ENCODE measurements at regions not wholly inside any gene's neighbourhood (a gene's known extent, or its start where the extent isn't known, plus 50 kb on each side); places are given as distances from the start of the nearest gene placed in this dataset.

- no peaks in the 10 kb centered on the region for H3K9me2 ChIP-seq
- no peaks in the 10 kb centered on the region for H4K20me1 ChIP-seq (ENCODE audit: insufficient read depth)
- CTCF ChIA-PET: no interaction called here
- TF ChIP-seq RCOR1 (IDR thresholded peaks at IDR 0.05; ENCODE audit: low read length) (no peak), JUND (IDR thresholded peaks at IDR 0.05) (no peak), TEAD4 (IDR thresholded peaks at IDR 0.05; ENCODE audit: borderline replicate concordance, insufficient read depth) (no peak), PBX3 (IDR thresholded peaks at IDR 0.05) (no peak), CHD2 (IDR thresholded peaks at IDR 0.05; ENCODE audit: low read length, partially characterized antibody) (no peak)
- H3K4me3 ChIP-seq (ENCODE audit: low read depth in 2 of 2, low read length in 1 of 2): no peak overlapping the region
- no peaks in the 10 kb centered on the region for H3K36me3 ChIP-seq (replicated peaks in 1 of 2; ENCODE audit: control insufficient read depth in 1 of 2, insufficient read depth in 2 of 2, low read length in 1 of 2)
- H2AFZ ChIP-seq (ENCODE audit: low read depth): no peak overlapping the region
- no peak for DNase-seq
- H3K9ac ChIP-seq: no peak overlapping the region
- no peak overlapping the region for H3K27ac ChIP-seq (ENCODE audit: low read depth in 2 of 2, low read length in 1 of 2)
- no peaks in the 10 kb centered on the region for H3K79me2 ChIP-seq (ENCODE audit: insufficient read depth)
- no peaks in the 10 kb centered on the region for H3K27me3 ChIP-seq (ENCODE audit: insufficient read depth)
- H3K4me1 ChIP-seq (ENCODE audit: control insufficient read depth in 1 of 2, insufficient read depth in 2 of 2, low read depth in 1 of 2, low read length in 1 of 2): no peaks in the 10 kb centered on the region; a peak in 1 of 4 replicates
- WGBS (ENCODE audit: low lambda C conversion rate): 1% methylated on average over 6 of the region's 6 CpGs
- no peak overlapping the region for H3K4me2 ChIP-seq
- H3K9me3 ChIP-seq: no peaks in the 10 kb centered on the region
- no peaks in the 10 kb centered on the region for H3F3A ChIP-seq (replicated peaks; ENCODE audit: insufficient read depth)
- POLR2A ChIA-PET: no interaction called here
Observed at GRCh38 chr1:118321840-118322239, 136.8 kb upstream of the SPAG17 start.

- 3% methylated on average over 6 of the region's 6 CpGs for WGBS (ENCODE audit: low lambda C conversion rate)
- Histone ChIP-seq H3K27ac (ENCODE audit: low read depth in 2 of 2, low read length in 1 of 2) (no peak overlapping the region), H3K9me3 (no peaks in the 10 kb centered on the region), H3K79me2 (ENCODE audit: insufficient read depth) (no peaks in the 10 kb centered on the region), H3K27me3 (ENCODE audit: insufficient read depth) (no peaks in the 10 kb centered on the region), H3K4me2 (no peak overlapping the region), H3K4me3 (ENCODE audit: low read depth in 2 of 2, low read length in 1 of 2) (no peak overlapping the region), H3K9me2 (no peaks in the 10 kb centered on the region), H3K9ac (no peak overlapping the region), H2AFZ (ENCODE audit: low read depth) (no peak overlapping the region), H3F3A (replicated peaks; ENCODE audit: insufficient read depth) (no peaks in the 10 kb centered on the region), H3K36me3 (replicated peaks in 1 of 2; ENCODE audit: control insufficient read depth in 1 of 2, insufficient read depth in 2 of 2, low read length in 1 of 2) (no peaks in the 10 kb centered on the region), H4K20me1 (ENCODE audit: insufficient read depth) (no peaks in the 10 kb centered on the region), H3K4me1 (ENCODE audit: control insufficient read depth in 1 of 2, insufficient read depth in 2 of 2, low read depth in 1 of 2, low read length in 1 of 2) (no peaks in the 10 kb centered on the region; a peak in 1 of 4 replicates)
- ChIA-PET CTCF (no interaction called here), POLR2A (no interaction called here)
- no peak for DNase-seq
- TF ChIP-seq RFX5 (IDR thresholded peaks at IDR 0.05; ENCODE audit: low read length) (no peak), PBX3 (IDR thresholded peaks at IDR 0.05) (no peak), FOXJ3 (CRISPR knock-in tag; IDR thresholded peaks at IDR 0.05) (no peak), POLR2AphosphoS5 (IDR thresholded peaks at IDR 0.05; ENCODE audit: low read depth, low read length) (no peak), ELF1 (IDR thresholded peaks at IDR 0.05) (no peak), FOXM1 (IDR thresholded peaks at IDR 0.05; ENCODE audit: low read depth) (no peak), RAD21 (IDR thresholded peaks at IDR 0.05; ENCODE audit: low read length) (no peak), CTCF (IDR thresholded peaks at IDR 0.05) (no peak), IRF3 (IDR thresholded peaks at IDR 0.05; ENCODE audit: low read depth, low read length) (no peak), MAX (IDR thresholded peaks at IDR 0.05; ENCODE audit: low read depth) (no peak), CHD2 (IDR thresholded peaks at IDR 0.05; ENCODE audit: low read length, partially characterized antibody) (no peak), NRF1 (IDR thresholded peaks at IDR 0.05; ENCODE audit: low read depth, low read length) (no peak), USF2 (IDR thresholded peaks at IDR 0.05; ENCODE audit: borderline replicate concordance, low read depth, low read length) (no peak), SIN3A (IDR thresholded peaks at IDR 0.05; ENCODE audit: borderline replicate concordance, low read depth, low read length) (no peak)
Observed at GRCh38 chr1:118317842-118318614, 133.0 kb upstream of the SPAG17 start.

Measured in SK-N-SH (cell line).